COR-L47 (cell line): ENCODE measurements at regions not wholly inside any gene's neighbourhood (a gene's known extent, or its start where the extent isn't known, plus 50 kb on each side); places are given as distances from the start of the nearest gene placed in this dataset.

Experiments used
- DNase-seq: peaks from one replicate; lab custom pipeline; 2025; lab: John Stamatoyannopoulos, UW

- DNase-seq: no peak
Observed at GRCh38 chr4:123319639-123320038, 77.0 kb upstream of the SPRY1 start.

GRCh38 chr4:123323998-123324397, 72.6 kb upstream of the SPRY1 start:
- DNase-seq: no peak

GRCh38 chr4:123325241-123325681, 71.3 kb upstream of the SPRY1 start:
- DNase-seq: no peak

- no peak for DNase-seq
Observed at GRCh38 chr4:123327346-123327745, 69.2 kb upstream of the SPRY1 start.

GRCh38 chr4:123327846-123328429, 68.7 kb upstream of the SPRY1 start:
- no peak for DNase-seq

- no peak for DNase-seq
Observed at GRCh38 chr4:123338715-123339114, 57.9 kb upstream of the SPRY1 start.

- no peak for DNase-seq
Observed at GRCh38 chr4:123339507-123340380, 56.9 kb upstream of the SPRY1 start.

GRCh38 chr4:123340381-123340701, 56.3 kb upstream of the SPRY1 start:
- no peak for DNase-seq

GRCh38 chr4:123342498-123342897, 54.1 kb upstream of the SPRY1 start:
- no peak for DNase-seq

GRCh38 chr4:123343400-123344041, 53.1 kb upstream of the SPRY1 start:
- no peak for DNase-seq

- DNase-seq: no peak
Observed at GRCh38 chr4:123345137-123345934, 51.3 kb upstream of the SPRY1 start.

GRCh38 chr4:123345935-123346300, 50.7 kb upstream of the SPRY1 start:
- no peak for DNase-seq

- no peak for DNase-seq
Observed at GRCh38 chr4:123346330-123346940, 50.2 kb upstream of the SPRY1 start.
